SK-N-SH (cell line): ENCODE measurements at regions not wholly inside any gene's neighbourhood (a gene's known extent, or its start where the extent isn't known, plus 50 kb on each side); places are given as distances from the start of the nearest gene placed in this dataset.

Source experiments
- CHD2 ChIP-seq: fragments of 150-350 bp; IDR thresholded peaks from 2 replicates; pipeline ENCODE4 v1.6.1; 2018; ENCODE audit warnings: low read length; ENCODE audit not compliant: partially characterized antibody
- CTCF ChIP-seq: fragments of 200-600 bp; sonication (generic); IDR thresholded peaks from 2 replicates; pipeline ENCODE4 v1.6.1; 2017; ENCODE audit warnings: antibody characterized with exemption, mild to moderate bottlenecking, moderate library complexity
- EP300 ChIP-seq, 2 experiments: IDR thresholded peaks; 2 replicates each; pipeline versions ENCODE4 v1.4.0 to v1.6.1; 2012; ENCODE audit warnings: borderline replicate concordance in 1 of 2, low read depth in 1 of 2, low read length in 1 of 2
- FOSL2 ChIP-seq: IDR thresholded peaks from 2 replicates; pipeline ENCODE4 v1.4.0; 2012; ENCODE audit warnings: low read depth, mild to moderate bottlenecking, moderate library complexity, borderline replicate concordance
- GABPA ChIP-seq: IDR thresholded peaks from 2 replicates; pipeline ENCODE4 v1.4.0; 2012; ENCODE audit warnings: low read depth, mild to moderate bottlenecking
- IRF3 ChIP-seq: fragments of 150-350 bp; IDR thresholded peaks from 2 replicates; pipeline ENCODE4 v1.6.1; 2016; ENCODE audit warnings: mild to moderate bottlenecking, low read depth, low read length
- MEF2A ChIP-seq: IDR thresholded peaks from 2 replicates; pipeline ENCODE4 v1.4.0; 2012; ENCODE audit warnings: low read depth, borderline replicate concordance
- POLR2AphosphoS5 ChIP-seq: IDR thresholded peaks from 2 replicates; pipeline ENCODE4 v1.6.1; 2012; ENCODE audit warnings: low read depth, low read length
- RAD21 ChIP-seq: IDR thresholded peaks from 2 replicates; pipeline ENCODE4 v1.6.1; 2012; ENCODE audit warnings: mild to moderate bottlenecking, low read length
- RFX5 ChIP-seq: IDR thresholded peaks from 2 replicates; pipeline ENCODE4 v1.6.1; 2012; ENCODE audit warnings: mild to moderate bottlenecking, improper control_type of control experiment, low read length
- TF ChIP-seq, protein P1 (sequence below): IDR thresholded peaks from 2 replicates; pipeline ENCODE4 v1.4.0; 2012; ENCODE audit warnings: low read depth

GRCh38 chr6:156402227-156402626 is 375.0 kb upstream of the ARID1B start:
- TF ChIP-seq MEF2A: no peak
- no peak for TF ChIP-seq CTCF
- no peak for TF ChIP-seq RFX5
- TF ChIP-seq, protein P1, sequence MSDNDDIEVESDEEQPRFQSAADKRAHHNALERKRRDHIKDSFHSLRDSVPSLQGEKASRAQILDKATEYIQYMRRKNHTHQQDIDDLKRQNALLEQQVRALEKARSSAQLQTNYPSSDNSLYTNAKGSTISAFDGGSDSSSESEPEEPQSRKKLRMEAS: no peak
- no peak for TF ChIP-seq POLR2AphosphoS5
- no peak for TF ChIP-seq CHD2
- no peak for TF ChIP-seq EP300 (IDR thresholded peaks at IDR 0.05; ENCODE audit: borderline replicate concordance in 1 of 2, low read depth in 1 of 2, low read length in 1 of 2)
- no peak for TF ChIP-seq IRF3
- TF ChIP-seq GABPA: no peak
- TF ChIP-seq FOSL2: no peak
- TF ChIP-seq RAD21: no peak
